GM12878 (cell line): ENCODE measurements at regions not wholly inside any gene's neighbourhood (a gene's known extent, or its start where the extent isn't known, plus 50 kb on each side); places are given as distances from the start of the nearest gene placed in this dataset.

Experiments used
- ATAC-seq: fragments of 200-7000 bp; cut with Tn5 transposase; 3 replicates; pipeline ENCODE4 v1.9.1; 2020; ENCODE audit warnings: mild to moderate bottlenecking, moderate library complexity
- BruUV-seq: library from RNA; stranded (reverse); fragments of 400-500 nt; replicated peaks from 2 replicates; lab custom pipeline; 2021; lab: Mats Ljungman, UMichigan
- CTCF ChIA-PET: fragments of 300-600 bp; sonication (Branson Sonifier 250); formaldehyde crosslinking; extraction: SDS; loops from one replicate; lab custom pipeline; 2021; ENCODE audit warnings: inconsistent platforms; lab: Yijun Ruan, JAX
- POLR2A ChIA-PET: fragments of 350-600 bp; formaldehyde crosslinking; extraction: SDS; loops from one replicate; lab custom pipeline; 2021; ENCODE audit warnings: inconsistent platforms; lab: Charles Lee
- RAD21 ChIA-PET: fragments of 300-600 bp; sonication (Branson Sonifier 250); formaldehyde crosslinking; loops from one replicate; lab custom pipeline; 2023; ENCODE audit warnings: antibody characterized with exemption; ENCODE audit not compliant: unreplicated experiment; lab: Charles Lee
- SMC1A ChIA-PET: fragments of 300-600 bp; sonication (Branson Sonifier 250); formaldehyde crosslinking; loops from one replicate; lab custom pipeline; 2023; ENCODE audit not compliant: unreplicated experiment, uncharacterized antibody; lab: Charles Lee
- DNase-seq: peaks from one replicate; pipeline ENCODE4 v3.0.0-alpha.2; 2011; ENCODE audit warnings: low read depth, low spot score
- FAIRE-seq: peaks from 3 replicates; lab custom pipeline; 2011; peaks lifted over from hg19 to GRCh38; lab: Jason Lieb, UNC
- H2AFZ ChIP-seq: 2 replicates; pipeline ENCODE4 v1.6.0; 2011; ENCODE audit warnings: low read depth, low read length, control low read depth; ENCODE audit not compliant: control insufficient read depth
- H3K27ac ChIP-seq: 2 replicates; pipeline ENCODE4 v1.5.1; 2011; ENCODE audit warnings: control low read depth; ENCODE audit not compliant: control insufficient read depth, insufficient read depth
- H3K27me3 ChIP-seq, 2 experiments: replicated peaks in 1 of 2; 2 replicates each; pipeline versions ENCODE4 v1.6.0 to v1.6.1; 2011; ENCODE audit warnings: low read length in 1 of 2; ENCODE audit not compliant: control insufficient read depth in 2 of 2, insufficient read depth in 2 of 2
- H3K36me3 ChIP-seq, 2 experiments: 2 replicates each; pipeline ENCODE4 v1.5.1; 2011; ENCODE audit warnings: low read length in 1 of 2; ENCODE audit not compliant: control insufficient read depth in 2 of 2, insufficient read depth in 2 of 2
- H3K4me1 ChIP-seq: 2 replicates; pipeline ENCODE4 v1.6.1; 2011; ENCODE audit warnings: mild to moderate bottlenecking, low read length, moderate library complexity, mixed read lengths; ENCODE audit not compliant: control insufficient read depth, insufficient read depth
- H3K4me2 ChIP-seq: 2 replicates; pipeline ENCODE4 v1.6.0; 2011; ENCODE audit warnings: control low read depth; ENCODE audit not compliant: control insufficient read depth, insufficient read depth
- H3K4me3 ChIP-seq: fragments of 200-600 bp; sonication (generic); 2 replicates; pipeline ENCODE4 v1.5.1; 2016
- H3K79me2 ChIP-seq: 2 replicates; pipeline ENCODE4 v1.6.0; 2011; ENCODE audit warnings: low read length; ENCODE audit not compliant: control insufficient read depth, insufficient read depth
- H3K9ac ChIP-seq: 2 replicates; pipeline ENCODE4 v1.8.0; 2011; ENCODE audit warnings: low read length, control low read depth, mixed read lengths; ENCODE audit not compliant: control insufficient read depth, insufficient read depth
- H3K9me3 ChIP-seq: replicated peaks from 3 replicates; pipeline ENCODE4 v1.5.1; 2011; ENCODE audit warnings: mild to moderate bottlenecking, low read length; ENCODE audit not compliant: control insufficient read depth, insufficient read depth
- H4K20me1 ChIP-seq: 2 replicates; pipeline ENCODE4 v1.6.0; 2011; ENCODE audit not compliant: control insufficient read depth, insufficient read depth
- EED ChIP-seq: sonication (generic); IDR thresholded peaks from 2 replicates; pipeline ENCODE4 v1.6.1; 2016; ENCODE audit warnings: antibody characterized with exemption, low read depth
- LARP7 ChIP-seq: fragments of 450-650 bp; IDR thresholded peaks from 2 replicates; pipeline ENCODE4 v1.6.1; 2017; ENCODE audit warnings: mild to moderate bottlenecking
- NR2C2 ChIP-seq: IDR thresholded peaks from 2 replicates; pipeline ENCODE4 v1.6.1; 2011; ENCODE audit warnings: borderline replicate concordance, low read depth; ENCODE audit not compliant: control insufficient read depth, insufficient read length
- WGBS: methylation state at CpG from one replicate; pipeline ENCODE4 v1.1.6; 2016; ENCODE audit warnings: low lambda C conversion rate; ENCODE audit not compliant: insufficient replicate concordance, insufficient coverage; ENCODE audit errors: missing lambda C conversion rate; 5-methylcytosine and 5-hydroxymethylcytosine counted together
- in situ Hi-C: fragments of 300-500 bp; cut with MboI; formaldehyde crosslinking; loops from 9 replicates; pipeline ENCODE4 v1.14.3; 2018; ENCODE audit warnings: mixed read lengths
- intact Hi-C: fragments of 100-400 bp; cut with micrococcal nuclease; formaldehyde crosslinking; loops from one replicate; pipeline ENCODE4 v1.14.2; 2022; ENCODE audit not compliant: unreplicated experiment
- TF ChIP-seq, protein P1 (sequence below): IDR thresholded peaks from 2 replicates; pipeline ENCODE4 v1.6.1; 2012; ENCODE audit warnings: low read depth, low read length, improper control_type of control experiment
- TF ChIP-seq, protein P2 (sequence below): fragments of 450-650 bp; IDR thresholded peaks from 2 replicates; pipeline ENCODE4 v1.6.1; 2017; ENCODE audit warnings: antibody characterized with exemption, mild to moderate bottlenecking, moderate library complexity

GRCh38 chr4:30181918-30182317 is 538.3 kb upstream of the PCDH7 start:
- FAIRE-seq (no peak), ATAC-seq (no peak), DNase-seq (no peak)
- TF ChIP-seq, protein P1, sequence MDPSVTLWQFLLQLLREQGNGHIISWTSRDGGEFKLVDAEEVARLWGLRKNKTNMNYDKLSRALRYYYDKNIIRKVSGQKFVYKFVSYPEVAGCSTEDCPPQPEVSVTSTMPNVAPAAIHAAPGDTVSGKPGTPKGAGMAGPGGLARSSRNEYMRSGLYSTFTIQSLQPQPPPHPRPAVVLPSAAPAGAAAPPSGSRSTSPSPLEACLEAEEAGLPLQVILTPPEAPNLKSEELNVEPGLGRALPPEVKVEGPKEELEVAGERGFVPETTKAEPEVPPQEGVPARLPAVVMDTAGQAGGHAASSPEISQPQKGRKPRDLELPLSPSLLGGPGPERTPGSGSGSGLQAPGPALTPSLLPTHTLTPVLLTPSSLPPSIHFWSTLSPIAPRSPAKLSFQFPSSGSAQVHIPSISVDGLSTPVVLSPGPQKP: no peak
- no peak for TF ChIP-seq EED
- TF ChIP-seq, protein P2, sequence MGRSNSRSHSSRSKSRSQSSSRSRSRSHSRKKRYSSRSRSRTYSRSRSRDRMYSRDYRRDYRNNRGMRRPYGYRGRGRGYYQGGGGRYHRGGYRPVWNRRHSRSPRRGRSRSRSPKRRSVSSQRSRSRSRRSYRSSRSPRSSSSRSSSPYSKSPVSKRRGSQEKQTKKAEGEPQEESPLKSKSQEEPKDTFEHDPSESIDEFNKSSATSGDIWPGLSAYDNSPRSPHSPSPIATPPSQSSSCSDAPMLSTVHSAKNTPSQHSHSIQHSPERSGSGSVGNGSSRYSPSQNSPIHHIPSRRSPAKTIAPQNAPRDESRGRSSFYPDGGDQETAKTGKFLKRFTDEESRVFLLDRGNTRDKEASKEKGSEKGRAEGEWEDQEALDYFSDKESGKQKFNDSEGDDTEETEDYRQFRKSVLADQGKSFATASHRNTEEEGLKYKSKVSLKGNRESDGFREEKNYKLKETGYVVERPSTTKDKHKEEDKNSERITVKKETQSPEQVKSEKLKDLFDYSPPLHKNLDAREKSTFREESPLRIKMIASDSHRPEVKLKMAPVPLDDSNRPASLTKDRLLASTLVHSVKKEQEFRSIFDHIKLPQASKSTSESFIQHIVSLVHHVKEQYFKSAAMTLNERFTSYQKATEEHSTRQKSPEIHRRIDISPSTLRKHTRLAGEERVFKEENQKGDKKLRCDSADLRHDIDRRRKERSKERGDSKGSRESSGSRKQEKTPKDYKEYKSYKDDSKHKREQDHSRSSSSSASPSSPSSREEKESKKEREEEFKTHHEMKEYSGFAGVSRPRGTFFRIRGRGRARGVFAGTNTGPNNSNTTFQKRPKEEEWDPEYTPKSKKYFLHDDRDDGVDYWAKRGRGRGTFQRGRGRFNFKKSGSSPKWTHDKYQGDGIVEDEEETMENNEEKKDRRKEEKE: no peak
- TF ChIP-seq NR2C2: no peak
- no peak for TF ChIP-seq LARP7
- RAD21 ChIA-PET: interaction anchor here (0.6 kb wide), 1 partner anchor 40 kb away, joined by 3 read pairs; no protein-coding TSS in a partner anchor
- Histone ChIP-seq H3K27ac (no peak overlapping the region), H3K4me2 (no peak overlapping the region), H3K4me1 (no peaks in the 10 kb centered on the region), H3K27me3 (no peaks in the 10 kb centered on the region), H4K20me1 (no peaks in the 10 kb centered on the region), H2AFZ (no peak overlapping the region), H3K4me3 (no peak overlapping the region), H3K36me3 (no peaks in the 10 kb centered on the region), H3K9ac (no peak overlapping the region), H3K9me3 (no peaks in the 10 kb centered on the region), H3K79me2 (no peaks in the 10 kb centered on the region)
- CTCF ChIA-PET: no interaction called here
- in situ Hi-C loops: no loop called here
- no TSS peak for BruUV-seq
- POLR2A ChIA-PET: no interaction called here
- intact Hi-C loops: no loop called here
- SMC1A ChIA-PET: no interaction called here
- 16% methylated on average over 2 of the region's 2 CpGs for WGBS
